Suppressor macrophage treated with lipopolysaccharide for 4 hours (primary cell): ENCODE measurements at regions not wholly inside any gene's neighbourhood (a gene's known extent, or its start where the extent isn't known, plus 50 kb on each side); places are given as distances from the start of the nearest gene placed in this dataset.

Experiments used
- DNase-seq: peaks from one replicate; pipeline ENCODE4 v3.0.0-alpha.2; 2020

DNA sequence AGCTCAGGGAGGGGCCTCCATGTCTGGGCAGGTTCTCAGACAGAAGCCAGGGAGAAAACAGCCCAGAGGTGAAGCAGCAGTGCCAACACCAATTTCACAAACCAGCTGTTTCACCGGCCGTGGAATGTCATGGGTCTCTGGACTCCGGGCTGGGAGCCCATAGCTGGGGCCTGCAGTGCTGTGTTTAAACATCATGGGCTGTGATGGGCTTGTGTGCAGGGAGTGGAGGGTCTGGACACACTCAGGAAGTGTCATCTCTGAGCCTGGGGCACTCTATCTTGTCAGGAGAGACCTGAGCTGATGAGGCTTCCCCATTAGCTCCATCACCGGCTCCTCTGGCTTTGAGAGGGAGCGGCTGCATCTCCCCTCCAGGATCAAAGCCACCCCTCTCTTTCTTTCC, 173.6 kb upstream of the IGSF21 start:
- DNase-seq = no peak

DNA sequence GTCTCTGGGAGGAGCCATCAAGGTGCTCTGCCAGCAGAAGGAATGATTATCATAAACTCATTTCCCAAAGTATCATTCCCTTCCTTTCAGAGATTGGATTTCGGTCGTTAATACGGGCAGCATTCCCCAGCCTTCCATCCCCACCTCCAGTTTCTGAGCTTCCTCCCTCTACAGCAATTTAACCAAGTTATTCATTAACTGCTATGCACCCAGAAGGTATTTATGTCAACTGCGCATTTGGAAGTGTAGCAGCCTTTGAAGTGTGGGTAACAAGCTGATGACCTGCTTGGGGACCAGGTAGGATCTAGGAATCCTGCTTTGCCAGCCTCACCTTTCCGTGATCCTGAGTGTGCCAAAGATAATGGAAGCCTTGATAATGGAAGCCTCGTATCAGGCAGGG, 172.4 kb upstream of the IGSF21 start:
- DNase-seq = no peak

DNA sequence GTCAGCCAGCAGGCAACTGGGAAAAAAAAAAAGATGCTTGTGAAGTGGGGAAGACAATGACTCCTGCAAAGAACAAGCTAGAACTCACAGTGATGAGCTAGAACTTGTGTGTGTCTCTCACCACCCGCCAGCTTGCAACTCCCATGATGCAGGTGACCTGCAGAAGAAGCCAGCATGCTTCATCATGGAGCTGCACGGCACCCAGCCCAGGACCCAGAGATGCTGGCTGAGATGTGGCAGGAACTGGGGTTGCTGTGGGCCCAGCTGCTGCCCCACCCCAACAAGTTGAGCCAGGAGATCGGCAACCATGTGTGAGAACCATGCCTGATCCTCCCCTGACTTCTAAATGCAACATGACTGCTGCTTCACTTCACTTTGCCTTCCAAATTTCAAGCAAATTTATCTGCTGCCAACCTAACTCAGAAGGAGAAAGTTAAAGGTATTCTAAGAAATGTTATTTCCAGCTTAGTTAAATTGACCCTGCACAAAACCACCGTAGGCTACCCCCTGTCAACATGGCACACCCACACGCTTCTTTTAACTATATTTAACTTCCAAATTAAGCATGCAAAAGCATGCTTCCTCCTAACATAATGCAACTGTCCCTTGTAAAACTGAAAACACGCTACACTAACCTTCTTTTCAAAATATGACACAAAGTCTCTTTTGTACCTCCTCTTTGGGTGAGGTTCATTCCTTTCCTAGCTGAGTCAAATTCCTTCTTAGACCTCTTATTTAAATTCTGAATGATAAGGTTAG, 166.0 kb upstream of the IGSF21 start:
- DNase-seq = no peak

DNA sequence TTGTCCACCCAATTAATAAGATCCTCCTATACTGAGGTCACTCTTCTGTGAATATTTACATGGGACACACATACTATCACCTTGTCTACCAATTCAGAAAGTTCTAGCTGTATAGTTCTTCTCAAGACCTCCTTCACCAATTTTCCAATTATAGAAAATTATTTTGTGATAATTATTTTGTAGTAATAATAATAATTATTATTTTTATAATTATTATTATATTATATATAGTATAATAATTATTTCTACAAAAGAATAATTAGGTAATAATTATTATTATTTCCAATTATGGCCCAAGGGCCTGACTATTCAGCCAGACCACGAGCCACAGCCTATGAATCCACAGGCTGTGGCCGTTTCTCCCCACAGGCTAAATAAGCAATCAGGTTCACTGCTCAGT, 164.1 kb upstream of the IGSF21 start:
- DNase-seq = no peak

DNA sequence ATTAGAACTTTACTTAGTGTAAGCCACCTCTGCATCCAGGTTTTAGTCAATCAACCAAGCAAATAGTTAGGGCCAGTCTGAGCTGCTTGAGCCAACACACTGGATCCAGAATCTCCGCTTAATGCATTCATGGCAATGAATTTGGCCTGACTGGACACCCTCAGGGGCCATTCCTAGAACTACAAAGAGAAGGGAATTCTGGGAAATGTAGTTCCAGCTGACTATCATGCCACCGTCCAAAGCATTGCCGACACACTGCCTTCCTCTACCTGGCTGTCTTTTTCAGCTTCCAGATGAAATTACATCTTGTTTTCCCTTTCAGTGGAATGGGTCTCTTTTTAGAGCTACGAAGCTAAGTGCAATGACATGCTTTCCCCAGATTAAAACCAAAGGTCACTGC, 163.0 kb upstream of the IGSF21 start:
- DNase-seq = no peak

DNA sequence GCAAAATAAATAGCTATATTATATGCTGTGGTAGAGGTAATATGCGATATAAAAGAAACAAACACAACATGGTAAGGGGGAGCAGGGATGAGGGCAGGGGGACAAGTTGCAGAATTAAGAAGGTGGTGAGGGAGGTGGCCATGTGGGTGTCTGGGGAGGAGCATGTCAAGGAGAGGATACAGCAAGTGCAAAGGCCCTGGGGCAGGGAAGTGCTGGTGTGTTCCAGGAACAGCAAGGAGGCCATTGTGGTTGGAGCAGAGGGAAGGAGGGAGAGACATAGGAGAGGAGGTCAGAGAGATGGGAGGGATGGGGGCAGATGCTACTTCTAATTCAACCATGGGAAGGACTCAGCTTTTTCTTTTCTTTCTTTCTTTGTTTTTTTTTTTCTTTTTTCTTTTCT, 161.2 kb upstream of the IGSF21 start:
- DNase-seq = no peak

DNA sequence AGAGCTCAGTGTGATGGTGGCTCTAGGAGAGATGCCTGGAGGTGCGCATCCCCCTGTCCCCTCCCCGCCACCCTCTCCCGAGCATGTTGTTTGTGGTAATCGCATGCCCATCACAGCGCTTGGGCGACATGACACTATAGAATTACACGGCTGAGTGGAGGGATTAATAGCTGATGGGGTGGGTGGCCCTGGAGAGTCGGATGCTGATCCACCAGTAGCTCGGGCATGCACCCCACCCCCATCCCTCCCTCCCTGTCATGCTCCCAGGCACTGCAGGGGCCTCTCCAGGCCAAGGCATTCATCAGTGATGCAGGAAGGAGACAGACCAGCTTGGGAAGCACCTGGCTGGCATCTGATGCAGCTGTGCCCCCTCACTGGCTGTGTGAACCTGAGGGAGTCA, 159.0 kb upstream of the IGSF21 start:
- DNase-seq = no peak

DNA sequence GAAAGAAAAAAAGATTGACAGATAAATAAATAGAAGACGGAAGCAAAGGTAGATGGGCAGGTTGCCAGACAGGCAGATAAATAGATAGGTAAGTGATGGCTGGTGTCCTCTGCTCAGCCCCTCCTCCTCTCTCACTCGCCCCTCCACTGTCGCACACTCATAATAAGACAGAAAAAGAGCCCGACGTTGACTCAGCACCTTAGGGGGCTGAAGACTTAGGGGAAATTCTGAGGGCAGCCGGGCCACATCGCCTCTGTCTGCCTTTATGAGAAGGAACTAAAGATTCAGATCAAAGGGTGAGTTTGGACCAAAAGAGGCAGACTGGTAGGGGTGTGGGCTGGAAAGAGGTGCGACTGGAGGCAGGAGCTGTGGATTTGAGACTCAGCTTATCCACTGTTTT, 158.1 kb upstream of the IGSF21 start:
- no peak for DNase-seq

DNA sequence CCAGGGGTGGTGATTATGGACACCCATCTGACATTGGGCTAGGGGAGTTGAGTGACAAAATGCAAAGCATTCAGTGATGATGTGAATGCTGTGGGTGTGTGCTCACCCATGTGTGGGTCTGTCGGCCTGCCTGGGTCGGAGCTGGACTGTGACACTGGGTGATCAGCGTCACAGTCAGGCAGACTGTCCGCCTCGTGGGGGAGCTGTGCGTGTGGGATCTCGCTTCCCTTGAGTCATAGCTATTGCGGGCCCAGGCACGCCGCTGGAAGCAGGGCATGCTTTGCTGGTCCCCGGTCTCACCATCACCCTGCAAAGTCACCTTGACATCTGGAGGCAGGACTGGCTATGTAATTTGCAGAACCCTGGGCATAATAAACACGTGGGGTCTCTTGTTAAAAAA, 156.9 kb upstream of the IGSF21 start:
- DNase-seq = no peak

DNA sequence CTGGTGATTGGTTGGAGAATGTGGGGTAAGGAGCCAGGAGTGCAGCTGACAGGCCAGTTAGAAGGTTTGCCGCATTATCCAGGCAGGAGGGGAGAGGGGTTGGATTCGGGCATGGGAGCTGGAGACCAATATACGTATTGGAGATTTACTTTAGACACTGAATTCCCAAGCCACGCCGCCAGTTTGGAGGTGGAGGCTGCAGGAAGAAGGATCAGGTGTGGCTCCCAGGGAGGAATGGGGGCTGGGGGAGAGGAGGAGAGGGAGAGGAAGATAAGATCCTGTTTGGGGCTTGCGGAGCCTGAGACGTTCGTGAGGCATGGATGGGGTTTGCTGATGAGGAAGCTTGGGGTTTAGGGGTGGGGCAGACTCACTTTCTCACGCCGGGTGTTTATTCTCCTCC, 155.1 kb upstream of the IGSF21 start:
- DNase-seq = no peak

DNA sequence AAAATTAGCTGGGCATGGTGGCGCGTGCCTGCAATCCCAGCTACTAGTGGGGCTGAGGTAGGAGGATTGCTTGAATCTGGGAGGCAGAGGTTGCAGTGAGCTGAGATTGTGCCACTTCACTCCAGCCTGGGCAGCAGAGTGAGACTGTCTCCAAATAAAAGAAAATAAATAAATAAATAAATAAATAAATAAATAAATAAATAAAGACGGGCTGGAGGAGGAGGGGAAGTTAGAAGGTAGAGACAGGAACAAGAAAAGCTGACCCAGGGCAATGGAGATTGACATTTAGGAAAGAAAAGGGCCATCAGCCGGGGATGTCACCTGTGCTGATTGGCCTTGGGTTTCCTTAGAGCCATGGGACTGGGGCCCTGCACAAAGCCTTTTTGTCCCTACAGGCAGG, 153.7 kb upstream of the IGSF21 start:
- no peak for DNase-seq

DNA sequence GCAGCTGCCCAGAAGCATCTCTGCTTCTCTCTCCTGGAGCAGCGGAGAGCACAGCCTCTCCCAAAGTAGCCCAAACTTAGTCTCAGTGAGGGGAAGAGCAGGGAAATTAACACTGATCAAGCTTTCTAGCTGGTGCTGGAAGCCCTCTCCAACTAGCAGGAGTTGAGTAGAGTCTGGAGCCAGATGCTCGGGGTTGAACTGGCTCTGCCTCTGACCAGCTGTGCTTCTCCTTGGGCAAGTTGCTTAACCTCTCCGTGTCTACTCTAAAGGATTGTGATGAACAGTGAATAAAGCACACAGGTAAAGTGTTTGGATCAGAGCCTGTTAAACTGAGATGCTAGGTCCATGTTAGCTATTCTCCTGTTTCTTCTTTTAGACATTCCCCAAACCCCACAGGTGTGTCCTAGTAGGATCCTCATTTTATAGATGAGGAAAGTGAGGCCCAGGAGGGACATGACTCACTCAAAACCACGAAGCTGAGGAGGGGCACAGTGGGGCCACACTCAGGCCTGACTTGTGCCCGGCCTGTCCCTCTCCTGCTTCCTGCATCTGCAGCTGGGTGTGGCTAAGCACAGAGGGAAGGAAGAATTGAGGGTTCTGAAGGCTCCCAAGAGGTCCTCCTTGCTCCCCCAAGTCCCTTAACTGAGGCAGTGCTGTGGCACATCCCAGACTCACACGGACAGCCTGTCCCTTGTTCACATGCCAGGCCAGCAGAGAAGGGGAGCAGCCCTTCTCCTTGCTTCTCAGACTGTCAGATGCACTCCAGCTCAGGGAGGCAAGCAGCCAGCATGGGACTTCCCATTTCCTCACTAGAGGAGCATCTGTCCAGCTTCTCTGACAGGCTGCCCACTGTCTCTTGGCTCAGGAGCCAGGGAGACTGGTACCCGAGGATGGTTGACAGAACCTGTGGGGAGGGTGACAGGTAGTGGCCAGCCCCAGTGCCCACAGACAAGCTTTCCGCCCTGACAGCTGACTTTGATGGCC, 152.0 kb upstream of the IGSF21 start:
- no peak for DNase-seq

DNA sequence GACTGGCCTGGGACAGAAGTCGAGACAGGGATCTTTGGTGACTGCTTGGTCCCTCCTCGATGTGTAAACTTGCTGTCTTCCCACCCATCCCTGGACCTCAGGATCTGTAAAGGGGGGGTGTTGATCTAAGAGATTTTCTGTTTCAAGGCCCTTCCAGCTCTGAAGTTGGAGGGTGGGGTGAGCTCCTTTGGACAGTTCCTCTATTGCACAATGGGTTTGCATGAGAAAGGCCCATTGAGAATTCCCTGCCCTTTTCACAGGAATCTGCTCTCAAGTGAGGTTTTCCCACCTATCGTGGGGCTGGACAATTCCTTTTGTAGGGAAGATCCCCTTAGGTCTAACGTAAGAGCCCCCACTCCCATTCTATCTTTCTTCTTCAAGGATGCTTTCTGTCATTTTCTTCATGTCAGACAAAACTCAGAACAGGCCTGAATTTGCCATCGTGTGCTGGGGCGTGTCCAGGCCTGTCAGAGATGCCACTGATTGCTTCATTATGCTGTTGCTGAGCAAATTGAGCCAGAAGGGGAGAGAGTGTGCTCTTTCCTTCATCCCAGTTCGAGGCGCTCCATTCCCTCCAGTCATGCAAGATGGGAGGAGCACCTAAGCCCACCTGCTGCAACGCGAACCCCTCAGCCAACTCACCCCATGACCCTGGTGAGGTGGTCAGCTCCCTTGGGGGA, 149.9 kb upstream of the IGSF21 start:
- no peak for DNase-seq

DNA sequence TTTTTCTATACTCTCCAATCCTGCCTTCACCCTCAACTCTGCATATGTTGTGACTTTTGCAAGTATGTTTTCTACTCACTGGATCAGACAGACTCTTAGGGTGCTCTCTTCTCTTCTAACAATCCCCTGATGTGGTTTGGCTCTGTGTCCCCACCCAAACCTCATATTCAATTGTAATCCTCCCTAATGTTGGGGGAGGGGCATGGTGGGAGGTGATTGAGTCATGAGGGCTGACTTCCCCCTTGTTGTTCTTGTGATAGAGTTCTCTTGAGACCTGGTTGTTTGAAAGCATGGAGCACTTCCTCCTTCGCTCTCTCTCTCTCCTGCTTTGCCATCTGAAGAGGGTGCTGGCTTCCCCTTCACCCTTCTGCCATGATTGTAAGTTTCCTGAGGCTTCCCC, 148.9 kb upstream of the IGSF21 start:
- no peak for DNase-seq

DNA sequence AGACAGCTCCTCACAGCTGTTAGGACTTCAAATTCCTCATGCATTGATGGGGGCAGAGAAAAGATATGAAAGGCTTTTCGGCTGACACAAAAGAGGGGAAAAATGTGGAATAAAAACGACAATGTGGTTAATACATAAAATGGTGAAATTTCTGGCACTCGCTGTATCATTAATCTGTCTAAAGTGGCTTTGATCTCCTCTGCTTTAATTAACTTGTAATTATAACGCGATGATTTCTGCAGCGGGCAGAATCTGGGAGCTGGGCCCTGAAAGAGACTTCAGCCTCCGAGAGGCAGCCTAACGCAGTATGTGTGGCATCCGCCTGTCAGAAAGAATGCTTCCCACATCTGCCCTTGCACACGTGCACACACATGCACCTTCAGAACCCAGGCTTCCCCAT, 144.1 kb upstream of the IGSF21 start:
- no peak for DNase-seq

DNA sequence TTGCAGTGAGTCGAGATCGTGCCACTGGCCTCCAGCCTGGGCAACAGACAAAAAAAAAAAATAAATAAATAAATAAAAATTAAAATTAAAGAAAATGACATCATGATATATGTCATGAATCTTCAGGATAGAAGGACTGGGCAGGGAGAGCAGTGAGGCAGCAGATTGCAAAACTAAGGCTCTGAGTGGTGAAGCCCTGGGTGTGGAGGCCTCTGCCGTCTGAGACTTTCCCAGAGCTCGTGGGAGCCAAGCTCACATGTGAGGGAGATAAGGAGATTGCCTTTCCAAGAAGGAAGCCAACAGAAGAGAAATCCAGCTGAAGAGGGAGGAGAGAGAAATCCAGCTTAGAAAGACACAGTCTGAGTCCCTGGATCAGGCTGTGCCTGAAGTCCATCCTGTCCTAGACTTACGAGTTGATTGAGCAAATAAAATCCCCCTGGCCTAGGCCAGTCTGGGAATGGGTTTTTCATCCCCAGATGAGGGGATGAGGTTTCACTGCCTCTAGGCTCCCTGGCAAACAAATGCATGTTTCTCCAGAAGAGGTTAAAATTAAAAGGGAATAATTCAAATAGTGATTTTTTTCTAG, 142.0 kb upstream of the IGSF21 start:
- DNase-seq = no peak

DNA sequence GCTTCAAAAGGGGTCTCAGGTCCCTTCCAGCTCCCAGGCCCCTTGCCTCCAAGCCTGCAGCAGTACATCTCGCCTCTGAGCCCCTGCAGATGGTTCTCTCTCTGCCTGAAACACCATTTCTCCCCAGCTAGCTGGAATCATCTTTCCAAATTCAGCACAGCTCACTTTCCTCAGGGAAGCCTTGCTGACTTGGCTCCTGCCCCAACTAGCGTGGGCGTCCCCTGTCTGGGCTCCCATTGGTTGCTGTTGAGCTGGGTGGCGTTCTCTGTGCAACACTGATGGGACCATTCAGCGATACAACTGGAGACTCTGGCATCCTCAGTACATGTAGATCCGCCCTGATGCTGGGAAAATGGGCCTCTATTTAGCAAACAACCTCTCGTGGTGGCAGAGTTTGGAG, 141.3 kb upstream of the IGSF21 start:
- no peak for DNase-seq

DNA sequence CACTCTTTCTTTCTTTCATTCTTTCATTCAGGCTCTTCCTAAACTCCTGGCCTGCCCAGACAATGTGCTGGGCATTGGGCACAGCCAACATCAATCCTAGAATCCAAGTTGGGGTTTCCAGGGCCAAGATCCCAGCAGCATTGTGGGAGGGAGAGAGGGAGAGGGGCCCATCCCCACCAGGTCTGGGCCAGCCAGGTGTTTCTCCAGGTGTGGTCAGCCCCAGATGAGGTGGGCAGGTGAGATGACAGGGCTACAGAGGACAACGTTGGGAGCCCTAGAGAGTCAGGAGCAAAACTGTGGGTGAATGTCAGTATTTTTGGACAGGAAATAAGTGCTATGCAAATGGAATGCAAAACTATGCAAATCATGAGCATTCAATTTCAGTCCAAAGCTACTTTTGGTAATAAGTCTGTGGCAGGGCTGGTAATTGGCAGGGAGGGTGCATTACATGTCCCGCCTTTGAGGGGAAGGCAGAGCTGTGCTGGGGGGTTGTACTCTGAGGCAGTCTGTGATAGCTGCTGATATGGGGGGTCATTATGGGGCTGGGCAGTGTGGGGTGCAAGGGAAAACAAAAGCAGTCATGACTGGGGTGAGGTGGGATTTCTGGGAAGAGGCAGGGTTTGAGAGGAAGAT, 139.9 kb upstream of the IGSF21 start:
- DNase-seq = no peak

DNA sequence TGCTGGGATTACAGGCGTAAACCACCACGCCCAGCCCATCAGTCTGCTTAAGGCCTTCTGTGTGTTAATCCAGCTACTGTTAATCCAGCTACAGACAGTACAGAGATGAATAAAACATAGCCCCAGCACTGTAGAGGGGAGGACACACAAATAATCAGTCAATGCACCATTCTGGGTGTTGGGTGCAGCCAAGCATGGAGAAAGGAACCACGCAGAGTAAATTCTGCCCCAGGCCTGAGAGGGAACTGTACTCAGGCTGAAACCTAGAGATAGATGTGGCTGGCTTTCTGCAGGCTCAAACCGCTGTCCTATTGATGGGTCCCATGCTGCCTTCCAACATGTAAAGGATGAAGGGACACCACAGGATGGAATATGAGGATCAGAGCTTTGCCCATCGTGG, 136.8 kb upstream of the IGSF21 start:
- DNase-seq = no peak

DNA sequence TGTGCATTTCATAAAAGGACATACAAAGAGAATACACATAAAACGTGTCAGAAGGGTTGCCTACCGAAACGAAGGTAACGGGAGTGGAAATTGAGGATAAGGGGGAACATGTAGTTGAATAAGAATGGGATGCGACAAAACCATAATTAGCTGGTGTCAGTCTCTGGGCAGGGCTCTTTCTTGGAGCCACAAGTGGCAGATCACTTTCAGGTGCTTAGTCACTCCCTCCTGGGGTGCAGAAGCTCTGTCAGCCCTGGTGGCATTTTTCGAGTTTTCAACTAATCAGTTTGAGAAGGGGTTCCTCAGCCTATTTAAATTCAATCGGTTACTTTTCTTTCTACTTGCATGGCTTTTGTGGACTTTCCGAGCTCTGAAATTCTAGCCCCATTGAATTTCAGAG, 133.9 kb upstream of the IGSF21 start:
- DNase-seq = no peak

DNA sequence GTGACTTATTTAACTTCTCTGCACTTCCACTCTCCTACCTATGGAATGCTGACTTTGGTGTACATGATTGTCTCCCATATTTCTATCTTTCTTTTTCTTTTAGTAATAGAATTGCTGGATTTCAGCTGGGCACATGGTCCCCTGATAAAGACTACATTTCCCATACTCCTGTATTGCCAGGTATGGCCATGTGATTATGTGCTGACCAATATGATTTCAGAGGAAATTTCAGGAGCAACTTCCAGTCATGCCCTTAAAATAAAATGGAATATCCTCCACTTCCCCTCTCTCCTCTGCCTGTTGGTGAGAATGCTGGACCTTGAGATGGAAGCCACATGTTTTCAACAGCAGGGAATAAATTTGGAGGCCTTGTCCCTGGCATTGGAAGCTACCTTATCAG, 130.7 kb upstream of the IGSF21 start:
- DNase-seq = no peak

DNA sequence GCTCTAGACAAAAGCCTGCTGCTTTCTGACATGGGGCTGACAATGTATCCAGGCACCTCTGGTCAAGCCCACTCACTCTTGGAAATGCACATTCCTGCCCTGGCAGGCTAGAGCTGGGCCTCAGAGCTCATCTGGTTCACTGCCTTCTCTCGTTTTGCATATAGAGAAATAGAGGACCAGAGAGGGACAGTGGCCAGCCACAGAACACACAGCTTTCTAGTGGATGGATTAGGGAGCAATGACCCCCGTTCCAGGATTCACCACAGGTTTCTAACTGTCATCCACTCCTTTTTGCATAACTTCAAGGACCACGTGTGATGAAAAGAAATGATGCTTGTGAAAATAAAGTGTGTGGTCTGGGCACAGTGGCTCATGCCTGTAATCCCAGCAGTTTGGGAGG, 129.6 kb upstream of the IGSF21 start:
- no peak for DNase-seq

DNA sequence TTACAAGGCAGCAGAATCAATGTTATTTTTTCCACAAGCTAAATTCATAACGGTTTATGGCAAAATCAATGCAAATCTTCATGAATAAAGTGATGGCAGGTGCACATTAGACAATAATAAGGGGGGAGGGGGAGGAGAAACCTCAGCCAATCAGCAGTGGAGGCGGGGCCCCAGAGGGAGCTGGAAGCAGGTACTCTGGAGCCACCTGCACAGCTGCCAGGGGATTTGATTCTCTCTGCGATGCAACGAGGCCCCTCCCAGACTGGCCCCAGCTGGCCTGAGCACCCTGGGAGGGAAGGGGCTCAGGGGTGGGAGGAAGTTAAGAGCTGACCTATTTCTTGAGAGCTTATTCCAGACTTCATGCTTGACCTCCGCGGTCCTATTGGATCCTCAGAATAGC, 127.8 kb upstream of the IGSF21 start:
- DNase-seq = no peak
